ENCODE measurements at regions not wholly inside any gene's neighbourhood (a gene's known extent, or its start where the extent isn't known, plus 50 kb on each side); places are given as distances from the start of the nearest gene placed in this dataset.

DNA sequence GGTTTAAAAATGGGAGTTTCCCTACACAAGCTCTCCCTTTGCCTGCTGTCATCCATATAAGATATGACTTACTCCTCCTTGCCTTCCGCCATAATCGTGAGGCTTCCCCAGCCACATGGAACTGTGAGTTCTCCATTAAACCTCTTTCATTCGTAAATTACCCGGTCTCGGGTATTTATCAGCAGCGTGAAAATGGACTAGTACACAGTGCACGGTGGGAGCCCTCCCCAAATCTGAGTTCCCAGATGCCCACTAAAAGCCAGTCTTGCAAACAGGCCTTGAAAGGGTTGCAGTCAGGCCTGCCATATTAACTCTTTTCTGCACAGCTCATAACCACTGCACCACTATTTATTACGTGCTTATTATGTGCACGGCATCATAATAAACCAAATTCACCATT, 400.9 kb downstream of the PRDM2 start:
- DNase-seq (ENCODE audit: low read depth): no peak

DNA sequence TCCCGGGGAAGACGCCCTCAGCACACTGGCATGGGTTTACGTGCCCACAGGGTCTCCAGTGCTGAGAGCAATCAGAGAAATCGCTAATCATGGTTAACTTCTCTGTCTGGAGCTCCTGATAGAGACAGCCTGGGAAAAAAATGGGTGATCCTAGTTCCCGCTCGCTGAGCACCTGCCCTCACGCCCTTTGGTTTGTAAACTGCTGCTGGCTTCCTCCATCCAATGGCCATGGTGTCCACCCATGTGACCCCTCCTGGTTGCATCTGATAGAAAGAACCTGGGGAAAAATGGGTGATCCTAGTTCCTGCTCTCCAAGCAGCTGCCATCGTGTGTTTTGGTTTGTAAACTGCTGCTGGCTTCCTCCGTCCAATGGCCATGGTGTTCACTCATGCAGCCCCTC, 402.2 kb downstream of the PRDM2 start:
- DNase-seq (ENCODE audit: low read depth): no peak

DNA sequence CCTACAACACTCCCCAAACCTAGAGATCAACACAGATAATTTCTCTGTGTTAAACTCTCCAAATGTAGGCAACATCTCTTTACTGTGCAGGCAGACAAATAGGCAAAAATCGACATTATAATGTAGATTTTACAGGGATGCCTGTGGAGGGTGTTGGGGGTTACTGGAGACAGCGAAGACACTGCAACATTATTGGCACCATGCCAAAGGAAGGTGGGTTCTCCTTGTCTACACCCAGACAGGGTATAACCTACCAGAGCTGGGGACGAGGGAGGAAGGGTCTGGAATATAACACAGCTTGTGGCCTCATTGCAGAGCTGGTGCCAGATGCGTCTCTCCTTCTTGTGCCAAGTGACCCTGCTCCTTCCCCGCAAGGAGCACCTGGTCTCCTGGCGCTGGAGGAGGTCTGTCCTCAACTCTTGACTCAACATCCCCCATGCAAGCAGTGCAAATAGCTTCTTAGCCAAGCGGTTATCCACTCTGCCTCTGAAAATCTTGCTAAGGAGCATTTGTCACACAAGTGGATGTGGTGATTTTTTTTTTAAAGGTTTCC, 404.0 kb downstream of the PRDM2 start:
- DNase-seq (ENCODE audit: low read depth): no peak

DNA sequence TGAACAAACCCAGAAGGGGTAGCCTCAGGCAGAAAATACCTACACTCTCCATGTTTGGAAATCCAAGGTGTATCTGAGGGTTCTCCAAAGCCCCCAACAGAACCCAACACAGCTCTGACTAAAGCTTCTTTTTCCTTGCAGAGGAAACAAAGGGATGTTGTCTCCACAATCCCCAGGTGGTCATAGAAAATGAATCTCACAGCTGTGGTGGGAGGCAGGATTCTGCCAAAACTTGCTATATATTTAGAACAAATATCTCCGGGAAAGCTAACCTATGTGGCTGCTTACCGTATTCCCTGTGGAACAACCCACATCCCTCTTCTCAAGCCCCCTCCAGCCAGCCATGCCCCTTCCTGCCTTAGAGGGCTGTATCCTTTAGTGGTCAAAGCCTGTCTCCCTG, 406.1 kb downstream of the PRDM2 start:
- DNase-seq (ENCODE audit: low read depth): no peak

DNA sequence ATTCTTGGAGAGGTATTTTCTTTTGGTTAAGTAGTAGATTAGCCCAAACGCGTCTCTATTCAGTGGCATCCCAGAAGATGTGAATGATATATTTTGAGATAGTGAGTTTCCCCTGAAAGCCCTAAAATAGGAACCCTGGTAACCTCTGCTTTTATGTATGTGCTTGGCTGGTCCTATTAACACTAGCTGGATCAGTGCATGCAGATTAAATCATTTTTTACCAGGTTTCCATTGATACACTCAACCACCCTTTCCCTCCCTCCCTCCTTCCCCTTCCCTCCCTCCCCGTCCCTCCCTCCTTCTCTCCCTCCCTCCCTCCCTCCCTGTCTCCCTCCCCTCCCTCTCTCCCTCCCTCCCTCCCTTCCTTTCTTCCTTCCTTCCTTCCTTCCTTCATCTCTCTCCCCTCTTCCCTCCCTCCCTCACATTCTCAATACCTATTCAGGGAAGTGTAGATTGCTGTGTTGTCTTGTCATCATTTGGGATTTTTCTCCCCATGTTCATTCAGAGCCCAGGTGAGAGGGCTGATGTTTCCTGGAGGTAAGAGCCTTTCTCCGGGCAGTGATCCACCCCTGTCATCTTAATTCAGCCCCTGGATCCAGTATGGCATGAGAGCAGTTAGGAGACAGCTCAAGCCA, 406.8 kb downstream of the PRDM2 start:
- DNase-seq (ENCODE audit: low read depth): no peak

DNA sequence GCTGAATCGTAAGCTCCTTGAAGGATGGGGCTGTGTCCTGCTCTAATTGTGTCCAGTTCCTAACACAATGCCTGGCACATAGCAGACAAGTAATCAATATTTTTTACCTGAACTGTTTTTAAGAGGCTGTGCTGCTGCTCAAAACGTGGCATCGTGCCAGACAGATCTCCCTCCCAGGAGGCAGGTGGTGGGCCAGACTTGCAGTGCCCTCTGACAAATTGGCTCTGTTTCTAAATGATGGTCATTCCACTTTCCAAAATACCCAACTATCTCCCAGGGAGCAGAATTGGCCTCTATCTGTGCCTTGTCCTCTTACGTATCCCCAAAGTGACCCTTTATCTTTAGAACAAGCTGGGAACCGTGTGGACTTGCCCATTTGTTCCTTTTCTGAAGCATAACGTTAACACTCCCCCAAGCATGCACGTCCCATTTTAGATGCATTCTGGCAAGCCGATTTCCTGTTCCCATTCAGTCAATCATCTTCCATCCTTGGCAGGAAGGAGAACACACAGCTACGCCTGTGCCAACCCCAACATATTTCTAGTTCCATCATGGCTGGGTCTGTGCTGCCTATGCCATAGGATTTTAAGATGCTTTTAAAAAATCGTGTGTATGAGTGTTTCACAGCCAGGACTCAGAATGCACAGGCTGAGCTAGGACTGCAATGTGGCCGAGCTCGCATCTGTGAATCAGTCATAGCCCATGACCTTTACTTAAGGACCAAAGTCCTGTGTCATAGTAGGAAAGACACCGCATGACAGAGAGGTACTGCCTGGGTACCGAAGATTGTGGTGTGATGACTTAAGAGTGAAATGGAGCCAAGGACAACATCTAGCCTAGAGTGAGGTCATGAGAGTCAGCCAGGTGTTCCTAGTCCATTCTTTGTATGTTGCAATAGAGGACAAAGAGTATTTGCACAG, 408.6 kb downstream of the PRDM2 start:
- DNase-seq (ENCODE audit: low read depth): no peak

DNA sequence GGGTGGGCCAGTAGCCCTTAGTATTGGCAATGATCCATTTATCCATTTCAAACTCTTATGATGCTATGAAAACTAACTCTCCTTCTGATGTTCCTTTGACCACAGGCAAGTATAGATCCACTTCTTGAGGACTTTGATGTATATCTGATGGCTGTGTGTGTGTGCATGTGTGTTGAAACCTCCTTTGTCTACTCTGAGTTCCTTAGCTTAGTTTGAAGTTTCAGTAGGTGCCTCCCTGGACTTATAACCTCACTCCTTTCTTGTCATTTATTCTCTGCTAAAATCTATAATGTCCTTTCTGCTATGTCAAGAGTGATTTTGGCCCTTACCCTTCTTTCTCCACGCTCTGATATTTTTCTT, 409.3 kb downstream of the PRDM2 start:
- DNase-seq (ENCODE audit: low read depth): no peak

DNA sequence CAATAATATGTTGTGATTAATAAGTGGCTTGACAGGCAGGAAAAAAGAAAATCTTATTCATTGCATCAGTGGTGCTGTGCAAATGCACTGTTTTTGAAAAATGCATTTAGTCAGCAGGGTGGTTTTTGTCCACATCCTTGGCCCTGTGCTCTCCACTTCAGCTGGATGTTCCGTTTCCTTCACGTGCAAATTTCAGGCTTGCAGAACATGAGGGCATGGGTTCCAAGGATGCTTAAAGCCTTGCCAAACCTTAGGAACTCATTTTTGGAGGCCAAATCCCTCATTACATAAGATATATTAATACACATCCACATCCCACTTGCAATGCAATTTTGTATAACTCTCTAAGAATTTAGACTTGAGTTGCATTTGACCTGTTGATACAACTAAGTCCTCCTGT, 410.1 kb downstream of the PRDM2 start:
- DNase-seq (ENCODE audit: low read depth): no peak

DNA sequence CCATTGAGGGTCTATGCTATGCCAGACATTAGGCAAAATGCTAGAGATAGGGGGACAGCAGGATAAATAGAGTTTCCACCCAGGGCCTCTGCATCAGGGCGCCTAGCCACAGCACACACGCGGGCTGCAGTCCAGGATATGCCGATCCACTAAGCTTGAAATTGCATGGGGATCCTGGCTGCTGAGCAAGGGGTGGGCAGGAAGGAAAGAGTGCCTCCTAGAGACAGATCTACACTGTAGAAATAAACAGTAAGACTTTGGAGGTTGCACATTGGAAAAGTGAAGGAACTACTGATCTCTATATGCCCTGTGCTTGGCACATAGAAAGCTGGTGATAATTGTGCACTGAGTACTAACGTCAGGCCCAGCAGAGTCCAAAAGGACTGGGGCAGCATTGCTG, 411.1 kb downstream of the PRDM2 start:
- DNase-seq (ENCODE audit: low read depth): no peak

DNA sequence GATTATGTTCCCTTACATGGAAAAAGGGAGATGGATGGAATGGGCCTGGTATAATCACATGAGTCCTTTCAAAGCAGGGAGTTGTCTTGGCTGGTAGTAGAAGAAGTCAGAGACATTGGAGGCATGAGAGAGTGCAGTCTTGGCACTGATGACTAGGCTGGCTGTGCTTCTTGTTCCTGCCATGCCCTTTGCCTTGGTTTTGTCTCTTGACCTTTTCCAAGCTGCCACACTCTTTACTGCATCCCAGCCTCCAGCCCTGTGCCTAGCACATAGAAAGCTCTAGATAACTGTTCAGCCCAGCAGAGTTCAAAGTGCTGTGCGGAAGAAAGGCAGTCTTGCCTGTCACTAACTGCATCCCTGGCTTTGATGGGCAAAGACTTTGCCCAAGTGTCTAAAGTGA, 412.6 kb downstream of the PRDM2 start:
- DNase-seq (ENCODE audit: low read depth): no peak

DNA sequence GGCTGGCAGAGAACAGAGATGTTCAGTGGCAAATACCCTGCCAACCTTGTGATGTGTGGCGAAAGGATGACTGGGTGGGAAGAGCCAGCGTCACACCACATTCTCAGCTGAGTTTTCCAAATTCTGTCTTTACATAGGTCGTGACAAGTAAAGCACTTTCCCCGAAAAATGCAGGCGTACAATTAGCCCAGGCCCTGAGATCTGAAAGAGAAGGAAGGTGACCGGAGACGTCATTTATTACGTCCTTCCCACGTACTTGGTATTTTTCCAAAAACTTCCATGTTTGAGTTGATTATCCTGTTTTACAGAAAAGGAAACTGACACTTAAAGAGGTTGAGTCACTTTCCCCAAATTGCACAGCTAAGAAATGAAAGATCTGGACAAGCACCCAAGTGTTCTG, 413.3 kb downstream of the PRDM2 start:
- no peak for DNase-seq (ENCODE audit: low read depth)

DNA sequence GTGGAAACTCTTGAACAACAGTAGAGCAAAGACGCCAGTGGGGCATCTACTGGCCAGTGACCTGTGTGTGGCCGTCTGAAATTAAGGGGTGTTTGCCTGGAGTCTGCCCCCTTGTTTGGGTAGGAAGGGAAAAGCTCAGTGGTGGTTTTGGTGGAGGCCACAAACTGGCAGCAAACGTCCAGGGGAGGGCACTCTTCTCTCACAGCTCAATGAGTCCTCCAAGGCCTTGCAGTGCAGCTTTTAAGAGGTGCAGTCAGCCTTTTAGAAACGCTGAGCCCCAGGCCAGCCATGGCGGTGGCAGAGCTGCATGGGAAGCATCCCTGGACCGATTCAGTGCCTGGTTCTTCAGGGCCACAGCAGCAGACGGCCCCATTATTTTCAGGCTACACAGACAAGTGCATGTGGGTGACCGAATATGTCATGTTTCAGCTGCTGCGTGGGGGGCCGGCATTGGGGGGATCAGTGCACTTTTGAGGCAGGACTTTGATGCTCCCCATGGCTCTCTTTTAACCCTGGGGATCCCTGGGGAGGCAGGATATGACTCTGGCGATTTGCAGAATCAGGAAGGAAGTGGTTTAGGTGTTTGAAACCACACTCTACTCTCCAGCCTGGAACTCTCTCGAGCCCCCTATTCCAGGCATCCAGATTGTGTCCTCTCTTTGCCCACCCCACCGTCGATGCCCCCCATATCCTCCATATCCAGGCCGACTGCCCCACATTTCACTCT, 414.0 kb downstream of the PRDM2 start:
- no peak for DNase-seq (ENCODE audit: low read depth)

DNA sequence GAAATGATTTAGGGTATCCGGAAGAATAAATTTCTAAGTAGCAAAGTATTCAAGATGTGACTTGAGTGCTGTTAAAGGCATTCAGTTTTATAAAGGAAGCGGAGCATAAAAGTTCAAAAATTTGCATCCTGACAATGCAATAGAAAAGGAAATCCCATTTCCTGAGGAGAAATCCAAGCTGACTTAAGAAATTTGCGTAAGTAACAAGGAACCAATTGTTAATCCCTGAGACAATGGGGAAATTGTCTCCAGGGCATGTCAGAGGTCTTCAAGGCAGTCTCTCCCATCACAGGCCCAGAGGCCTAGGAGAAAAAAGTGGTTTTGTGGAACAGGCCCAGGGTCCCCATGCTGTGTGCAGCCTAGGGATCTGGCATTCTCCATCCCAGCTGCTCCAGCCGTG, 416.0 kb downstream of the PRDM2 start:
- no peak for DNase-seq (ENCODE audit: low read depth)

DNA sequence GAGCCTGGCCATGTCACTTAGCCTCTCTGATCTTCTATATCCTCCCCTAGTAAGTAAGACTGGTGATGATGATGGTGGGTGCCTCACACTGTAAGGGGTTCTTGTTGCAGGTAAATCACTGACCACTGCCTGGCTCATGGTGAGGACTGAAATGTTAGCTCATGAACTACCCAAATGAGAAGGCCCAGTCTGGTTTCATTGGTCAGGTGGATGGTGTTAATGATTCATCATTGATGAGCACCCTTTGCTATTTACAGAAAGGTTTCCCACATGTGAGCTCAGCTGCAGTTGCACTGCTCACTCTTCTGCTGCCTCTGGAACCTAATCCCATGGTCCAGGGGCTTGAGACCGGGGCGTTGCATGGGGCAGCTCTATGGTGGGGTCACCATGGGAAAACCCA, 417.7 kb downstream of the PRDM2 start:
- no peak for DNase-seq (ENCODE audit: low read depth)

DNA sequence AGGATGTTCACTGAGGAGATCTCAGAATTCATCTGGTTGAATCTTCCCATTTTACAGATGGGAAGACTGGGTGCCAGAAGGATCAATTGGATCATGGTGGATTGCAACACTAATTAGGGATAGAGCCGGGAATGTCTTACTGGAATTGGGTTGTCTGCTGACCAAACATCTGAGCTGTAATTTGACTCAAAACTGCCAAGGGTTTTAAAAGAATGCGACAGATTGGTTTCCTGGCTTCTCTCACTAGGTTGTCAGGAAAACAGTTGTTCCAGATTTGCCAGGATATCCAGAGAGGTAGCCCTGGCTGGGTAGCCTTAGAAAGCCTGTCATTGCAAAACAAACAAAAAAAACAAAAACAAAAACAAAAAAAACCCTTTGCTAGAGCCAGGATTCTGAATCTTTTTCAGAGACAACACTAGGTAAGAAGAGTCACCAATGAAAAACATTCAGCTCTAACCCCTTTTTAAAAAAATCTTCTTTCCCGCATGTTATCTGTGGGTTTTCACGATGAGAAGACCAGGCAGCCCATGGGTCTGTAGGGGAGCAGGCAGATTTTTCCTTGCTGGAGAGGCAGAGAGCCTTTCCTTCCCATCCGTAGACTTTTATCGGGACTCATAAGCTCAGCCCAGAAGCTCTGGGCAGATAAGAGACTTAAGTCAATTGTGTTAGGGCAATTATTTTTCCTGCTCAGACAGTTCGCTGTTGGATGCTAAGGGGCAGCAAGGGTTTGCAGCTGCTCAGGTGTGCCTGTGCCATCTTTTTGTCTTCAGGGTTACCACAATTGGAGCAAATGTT, 418.9 kb downstream of the PRDM2 start:
- DNase-seq (ENCODE audit: low read depth): no peak

DNA sequence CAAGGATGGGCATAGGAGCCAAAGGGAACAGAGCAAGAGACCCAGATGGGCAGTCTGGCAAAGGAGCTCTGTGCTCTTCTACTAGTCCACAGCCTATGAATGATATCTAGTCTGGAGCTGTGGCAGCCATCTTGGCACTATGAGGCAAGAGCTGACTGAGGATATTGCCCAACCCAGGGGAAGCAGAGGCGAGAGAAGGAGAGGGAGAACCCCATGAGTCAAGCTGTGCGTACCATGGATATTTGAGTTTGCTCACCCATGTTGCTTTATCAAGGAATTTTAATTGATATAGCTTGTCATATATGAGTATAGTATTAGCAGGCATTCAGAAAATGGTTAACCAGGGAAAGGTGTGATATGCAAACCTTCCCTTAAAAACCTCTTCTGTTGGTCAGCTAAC, 420.9 kb downstream of the PRDM2 start:
- no peak for DNase-seq (ENCODE audit: low read depth)

DNA sequence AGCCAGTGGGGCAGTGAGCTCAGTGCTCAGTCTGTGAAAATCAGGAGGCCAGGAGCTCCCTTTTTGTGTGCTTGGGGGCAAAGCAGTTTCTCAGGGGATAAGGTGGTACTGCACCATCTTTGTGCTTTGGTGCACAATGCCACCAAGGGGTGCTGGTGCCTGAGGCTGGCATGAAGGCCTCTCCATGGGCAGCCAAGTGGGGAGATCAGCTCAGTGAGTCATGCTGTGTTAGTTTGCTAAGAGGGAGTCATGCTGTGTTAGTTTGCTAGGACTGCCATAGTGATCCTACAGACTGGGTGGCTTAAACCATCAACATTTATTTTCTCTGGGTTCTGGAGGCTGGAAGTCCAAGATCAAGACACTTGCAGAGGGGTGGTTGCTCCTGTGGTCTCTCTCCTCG, 428.1 kb downstream of the PRDM2 start:
- no peak for DNase-seq (ENCODE audit: low read depth)

DNA sequence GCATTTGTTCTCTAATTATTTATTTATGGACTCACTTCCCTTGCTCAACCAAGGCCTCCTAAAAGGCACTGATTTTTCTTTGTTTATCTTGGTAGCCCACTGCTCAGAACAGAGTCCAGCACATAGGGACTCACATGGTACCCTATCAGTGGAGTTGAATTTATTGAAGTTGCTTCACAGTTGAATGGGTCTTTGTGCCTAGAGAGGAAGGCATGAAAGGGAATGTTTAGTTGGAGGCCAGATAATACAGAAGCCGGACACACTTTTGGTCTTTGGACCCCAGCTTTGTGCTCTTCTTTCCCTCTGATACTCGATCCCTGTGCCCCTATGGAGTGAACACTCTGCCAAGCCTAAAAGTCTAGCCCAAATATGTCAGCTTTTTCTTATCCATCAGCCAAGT, 429.0 kb downstream of the PRDM2 start:
- DNase-seq (ENCODE audit: low read depth): no peak

DNA sequence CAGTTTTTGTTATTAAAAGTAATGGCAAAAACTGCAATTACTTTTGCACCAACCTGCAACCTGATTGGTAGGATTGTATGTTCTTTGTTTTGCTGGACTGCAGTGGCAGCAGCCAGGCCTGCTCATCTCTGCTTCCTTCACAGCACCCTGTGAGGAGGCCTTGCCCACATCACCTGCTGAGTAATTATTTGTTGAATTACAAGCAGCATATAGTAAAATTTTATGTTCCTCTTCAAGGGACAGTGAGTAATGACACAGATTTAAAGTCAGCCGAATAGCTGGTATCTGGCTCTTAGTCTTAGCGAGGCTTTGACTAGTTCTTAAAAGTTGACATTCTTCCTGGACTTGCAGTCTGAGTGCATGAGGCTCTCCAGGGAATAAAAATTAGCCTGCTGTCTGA, 435.1 kb downstream of the PRDM2 start:
- DNase-seq (ENCODE audit: low read depth): no peak

DNA sequence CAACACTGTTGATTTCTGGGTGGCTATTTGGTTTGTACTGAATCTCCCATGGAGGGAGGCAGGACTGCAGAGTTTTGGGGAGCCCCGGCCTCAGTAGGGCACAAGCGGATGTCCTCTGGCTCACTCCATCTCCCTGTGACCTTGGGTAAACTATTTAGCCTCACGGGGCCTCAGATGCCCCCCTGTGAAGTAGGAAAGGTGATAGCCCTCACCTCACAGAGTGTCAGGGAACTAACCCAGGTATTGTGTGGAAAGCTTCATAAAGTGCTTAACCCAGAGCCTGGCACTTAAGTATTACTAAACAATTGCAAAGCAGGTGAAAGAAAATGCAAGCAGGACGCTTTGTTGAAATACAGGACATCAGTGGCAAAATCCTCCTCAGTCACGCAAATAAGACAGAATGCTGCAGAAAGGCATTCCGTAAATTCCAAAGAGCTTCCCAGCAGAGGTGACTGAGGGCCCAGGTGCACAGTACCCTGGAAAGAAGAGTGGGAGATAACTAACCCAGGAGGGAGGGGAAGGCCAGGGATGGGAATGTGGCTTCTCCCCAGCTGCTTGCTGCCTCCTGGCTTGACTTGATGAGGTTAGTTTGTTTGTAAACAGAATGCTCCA, 436.3 kb downstream of the PRDM2 start:
- no peak for DNase-seq (ENCODE audit: low read depth)

DNA sequence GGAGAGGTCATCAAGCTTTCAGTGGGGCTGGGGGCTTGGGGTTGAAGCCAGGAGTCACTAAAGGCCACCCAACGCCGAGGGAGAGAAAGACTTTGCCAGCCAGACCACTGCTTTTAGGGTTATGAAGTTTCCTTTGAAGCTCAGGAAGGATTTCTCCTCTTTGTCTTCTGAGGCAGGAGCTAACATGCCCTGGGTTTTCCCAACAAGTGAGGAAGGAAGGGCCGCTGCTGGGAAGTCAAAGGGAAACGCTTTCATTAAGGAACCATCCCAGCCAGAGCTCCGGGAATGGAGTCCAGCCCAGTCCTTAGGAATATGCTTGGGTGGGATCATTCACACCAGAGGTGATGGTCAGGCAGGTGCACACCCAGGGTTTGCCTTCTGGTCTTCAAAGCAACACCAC, 436.9 kb downstream of the PRDM2 start:
- DNase-seq (ENCODE audit: low read depth): no peak

Measured in amniotic epithelial cell (primary cell).